ENCODE measurements at regions not wholly inside any gene's neighbourhood (a gene's known extent, or its start where the extent isn't known, plus 50 kb on each side); places are given as distances from the start of the nearest gene placed in this dataset.

DNA sequence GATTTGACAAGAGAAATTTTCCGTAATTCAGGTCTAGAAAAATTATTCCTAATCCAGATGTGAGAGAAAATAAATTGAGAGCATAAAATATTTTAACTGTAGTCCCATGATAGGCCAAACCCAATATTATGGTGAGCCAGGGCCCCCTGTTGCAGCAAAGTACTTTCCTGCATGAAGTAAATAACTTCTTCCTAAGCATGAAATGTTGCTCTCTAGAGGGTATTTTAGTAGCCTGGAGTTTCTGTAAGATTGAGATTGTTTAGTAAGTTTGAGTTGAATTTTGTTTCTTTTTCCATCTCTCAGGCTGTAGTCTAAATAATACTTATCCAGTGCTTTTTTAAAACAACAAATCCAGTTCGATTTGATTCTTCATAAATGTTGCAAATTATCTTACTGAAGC, 317.5 kb upstream of the MPDZ start:
- Histone ChIP-seq H3K9me3 (replicated peaks; ENCODE audit: insufficient read depth, low read length) (no peaks in the 10 kb centered on the region), H3K36me3 (replicated peaks; ENCODE audit: insufficient read depth, low read length) (no peaks in the 10 kb centered on the region), H3K79me2 (ENCODE audit: low read length) (no peaks in the 10 kb centered on the region), H3F3A (ENCODE audit: insufficient read depth, low read length) (no peaks in the 10 kb centered on the region), H3K9me2 (replicated peaks; ENCODE audit: insufficient read depth, low read length) (no peaks in the 10 kb centered on the region), H3K9ac (ENCODE audit: low read length) (no peak overlapping the region), H3K4me1 (ENCODE audit: low read length) (no peaks in the 10 kb centered on the region), H4K20me1 (ENCODE audit: insufficient read depth, low read length) (no peaks in the 10 kb centered on the region), H2AFZ (ENCODE audit: low read length) (no peak overlapping the region), H3K27ac (ENCODE audit: low read length) (no peak overlapping the region), H3K4me3 (ENCODE audit: low read length) (no peak overlapping the region), H3K27me3 (replicated peaks; ENCODE audit: insufficient read depth, low read length) (no peaks in the 10 kb centered on the region), H3K4me2 (ENCODE audit: low read depth, low read length) (no peak overlapping the region)
- TF ChIP-seq EZH2 (optimal IDR thresholded peaks at IDR 0.05; ENCODE audit: low read depth, low read length) (no peak), EZH2phosphoT487 (IDR thresholded peaks at IDR 0.05; ENCODE audit: low read length) (no peak), CTCF (IDR thresholded peaks at IDR 0.05; ENCODE audit: low read length) (no peak)
- no peak for DNase-seq

DNA sequence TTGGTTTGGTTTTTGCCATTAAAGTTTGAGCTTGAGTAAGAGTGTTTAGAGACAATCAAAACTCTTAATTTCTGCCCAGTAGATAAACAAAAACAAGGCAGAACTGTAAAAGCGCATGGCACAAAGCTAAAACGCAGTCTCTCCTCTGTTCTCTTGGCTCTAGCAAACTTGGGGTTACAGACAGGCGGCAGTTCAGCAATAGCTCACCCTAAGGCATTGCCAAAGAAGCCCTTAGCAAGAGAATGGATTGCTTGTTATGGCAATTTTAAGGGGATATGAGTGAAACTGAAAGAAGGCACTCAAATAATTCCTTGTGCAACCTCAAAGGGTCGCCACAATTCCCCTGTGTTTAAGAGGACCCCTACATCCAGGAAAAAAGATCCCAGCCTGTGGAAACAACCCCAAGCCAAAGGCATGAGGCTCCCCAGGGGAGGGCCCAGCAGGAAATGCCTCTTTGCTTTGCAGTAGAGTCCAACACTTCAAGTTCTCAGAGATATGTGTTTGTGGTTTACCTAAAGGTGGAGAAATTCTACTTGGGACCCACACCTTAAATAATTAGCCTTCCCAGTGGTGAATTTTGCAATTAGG, 317.0 kb upstream of the MPDZ start:
- Histone ChIP-seq H3K4me2 (ENCODE audit: low read depth, low read length) (no peak overlapping the region), H3K4me3 (ENCODE audit: low read length) (no peak overlapping the region), H3F3A (ENCODE audit: insufficient read depth, low read length) (no peaks in the 10 kb centered on the region)

GRCh38 chr9:13590996-13591395, 311.5 kb upstream of the MPDZ start:
- no peak overlapping the region for H3K4me2 ChIP-seq (ENCODE audit: low read depth, low read length)
- H3K4me3 ChIP-seq (ENCODE audit: low read length): no peak overlapping the region
- no peaks in the 10 kb centered on the region for H4K20me1 ChIP-seq (ENCODE audit: insufficient read depth, low read length)
- no peaks in the 10 kb centered on the region for H3K36me3 ChIP-seq (replicated peaks; ENCODE audit: insufficient read depth, low read length)
- no peak overlapping the region for H3K27ac ChIP-seq (ENCODE audit: low read length)
- H3K79me2 ChIP-seq (ENCODE audit: low read length): no peaks in the 10 kb centered on the region
- no peak for DNase-seq
- H3F3A ChIP-seq (ENCODE audit: insufficient read depth, low read length): no peaks in the 10 kb centered on the region
- no peaks in the 10 kb centered on the region for H3K4me1 ChIP-seq (ENCODE audit: low read length)
- no peaks in the 10 kb centered on the region for H3K27me3 ChIP-seq (replicated peaks; ENCODE audit: insufficient read depth, low read length)
- H3K9me2 ChIP-seq (replicated peaks; ENCODE audit: insufficient read depth, low read length): no peaks in the 10 kb centered on the region
- H3K9ac ChIP-seq (ENCODE audit: low read length): no peak overlapping the region
- no peak overlapping the region for H2AFZ ChIP-seq (ENCODE audit: low read length)
- no peaks in the 10 kb centered on the region for H3K9me3 ChIP-seq (replicated peaks; ENCODE audit: insufficient read depth, low read length)
- no peak for TF ChIP-seq CTCF (IDR thresholded peaks at IDR 0.05; ENCODE audit: low read length)

More for the DNA sequence above, 317.0 kb upstream of the MPDZ start:
- Histone ChIP-seq H3K27ac (ENCODE audit: low read length) (no peak overlapping the region), H3K4me1 (ENCODE audit: low read length) (no peaks in the 10 kb centered on the region), H4K20me1 (ENCODE audit: insufficient read depth, low read length) (no peaks in the 10 kb centered on the region), H3K9me3 (replicated peaks; ENCODE audit: insufficient read depth, low read length) (no peaks in the 10 kb centered on the region), H3K79me2 (ENCODE audit: low read length) (no peaks in the 10 kb centered on the region), H3K36me3 (replicated peaks; ENCODE audit: insufficient read depth, low read length) (no peaks in the 10 kb centered on the region), H2AFZ (ENCODE audit: low read length) (no peak overlapping the region), H3K9me2 (replicated peaks; ENCODE audit: insufficient read depth, low read length) (no peaks in the 10 kb centered on the region), H3K27me3 (replicated peaks; ENCODE audit: insufficient read depth, low read length) (no peaks in the 10 kb centered on the region), H3K9ac (ENCODE audit: low read length) (no peak overlapping the region)
- DNase-seq: no peak
- TF ChIP-seq EZH2 (optimal IDR thresholded peaks at IDR 0.05; ENCODE audit: low read depth, low read length) (no peak), CTCF (IDR thresholded peaks at IDR 0.05; ENCODE audit: low read length) (no peak), EZH2phosphoT487 (IDR thresholded peaks at IDR 0.05; ENCODE audit: low read length) (no peak)
